Osteoblast (primary cell): ENCODE measurements at regions not wholly inside any gene's neighbourhood (a gene's known extent, or its start where the extent isn't known, plus 50 kb on each side); places are given as distances from the start of the nearest gene placed in this dataset.

ENCODE experiments used
- DNase-seq: peaks from one replicate; pipeline ENCODE4 v3.0.0; 2011; ENCODE audit warnings: low spot score, mixed read lengths; ENCODE audit not compliant: insufficient read length; ENCODE audit errors: missing footprints
- H2AFZ ChIP-seq: 2 replicates; pipeline ENCODE4 v1.6.0; 2011; ENCODE audit warnings: mild to moderate bottlenecking, low read length
- H3K27ac ChIP-seq: 2 replicates; pipeline ENCODE4 v1.5.1; 2011; ENCODE audit warnings: mild to moderate bottlenecking, low read depth, low read length, moderate library complexity
- H3K27me3 ChIP-seq: 2 replicates; pipeline ENCODE4 v1.6.0; 2012; ENCODE audit warnings: mild to moderate bottlenecking, control low read depth, inconsistent platforms, low read length, moderate library complexity; ENCODE audit not compliant: insufficient read depth
- H3K36me3 ChIP-seq: 2 replicates; pipeline ENCODE4 v1.5.1; 2011; ENCODE audit warnings: mild to moderate bottlenecking, low read length, control low read depth, moderate library complexity; ENCODE audit not compliant: insufficient read depth
- H3K4me1 ChIP-seq: 2 replicates; pipeline ENCODE4 v1.5.1; 2011; ENCODE audit warnings: mild to moderate bottlenecking, low read length, control low read depth, moderate library complexity; ENCODE audit not compliant: insufficient read depth
- H3K4me2 ChIP-seq: 2 replicates; pipeline ENCODE4 v1.6.0; 2011; ENCODE audit warnings: mild to moderate bottlenecking, low read length; ENCODE audit not compliant: insufficient read depth
- H3K4me3 ChIP-seq: fragments of 200-600 bp; sonication (generic); 3 replicates; pipeline ENCODE4 v1.5.1; 2012; ENCODE audit warnings: mild to moderate bottlenecking, low read length, inconsistent platforms; ENCODE audit not compliant: insufficient read depth
- H3K79me2 ChIP-seq: 2 replicates; pipeline ENCODE4 v1.6.0; 2012; ENCODE audit warnings: mild to moderate bottlenecking, low read length, control low read depth, inconsistent platforms; ENCODE audit not compliant: insufficient read depth
- H3K9me3 ChIP-seq: 2 replicates; pipeline ENCODE4 v1.5.1; 2011; ENCODE audit warnings: low read depth, low read length, control low read depth
- H4K20me1 ChIP-seq: 2 replicates; pipeline ENCODE4 v1.6.0; 2012; ENCODE audit warnings: mild to moderate bottlenecking, low read length, control low read depth; ENCODE audit not compliant: insufficient read depth
- CTCF ChIP-seq: IDR thresholded peaks from 2 replicates; pipeline ENCODE4 v1.5.1; 2011; ENCODE audit warnings: mild to moderate bottlenecking, low read depth, low read length, moderate library complexity; ENCODE audit errors: extremely low read depth

DNA sequence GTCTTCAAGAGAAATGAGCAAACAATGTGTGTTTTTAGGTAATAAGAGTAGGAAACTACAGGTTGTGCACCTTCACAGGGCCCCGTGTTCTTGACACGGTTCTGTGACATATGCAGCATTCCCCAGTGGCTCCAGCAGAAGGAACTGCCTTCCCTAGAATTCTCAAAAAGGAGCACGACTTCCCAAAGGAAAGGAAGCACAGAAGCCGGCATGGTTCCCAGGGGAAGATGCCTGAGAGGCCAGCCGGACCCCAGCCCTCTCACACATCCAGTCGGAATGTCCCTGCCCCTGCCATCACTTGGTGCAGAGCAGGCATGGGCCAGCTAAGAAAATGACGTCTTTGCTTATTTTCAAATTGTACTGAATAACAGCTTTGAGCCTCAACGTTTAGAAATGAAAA lies 187.3 kb upstream of the NSMCE3 start:
- TF ChIP-seq CTCF: no peak
- Histone ChIP-seq H3K27me3 (no peaks in the 10 kb centered on the region), H4K20me1 (no peaks in the 10 kb centered on the region), H3K4me3 (no peak overlapping the region), H3K4me1 (no peaks in the 10 kb centered on the region), H3K79me2 (no peaks in the 10 kb centered on the region), H3K4me2 (no peak overlapping the region), H3K27ac (no peak overlapping the region), H2AFZ (no peak overlapping the region), H3K9me3 (no peaks in the 10 kb centered on the region), H3K36me3 (no peaks in the 10 kb centered on the region)
- DNase-seq: no peak

DNA sequence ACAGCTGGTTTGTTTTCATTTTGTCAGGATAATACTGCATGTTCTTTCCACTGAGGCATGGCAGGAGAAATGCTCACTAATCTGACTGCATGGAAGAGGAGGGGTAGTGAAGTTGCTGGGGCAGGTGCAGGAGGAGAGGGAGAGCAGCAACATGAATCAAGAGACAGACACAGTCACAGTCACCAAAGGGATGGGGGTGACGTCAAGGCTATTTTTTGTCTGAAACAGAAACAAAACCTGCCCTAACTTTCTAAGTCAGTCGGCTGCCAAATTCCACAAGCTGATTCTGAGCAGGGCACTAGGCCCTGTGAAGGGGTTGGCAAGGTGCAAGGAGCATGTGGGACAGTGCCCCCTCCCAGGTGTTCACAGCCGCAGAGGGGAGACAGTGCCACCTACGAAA lies 186.6 kb upstream of the NSMCE3 start:
- Histone ChIP-seq H3K4me2 (no peak overlapping the region), H3K4me3 (no peak overlapping the region), H3K79me2 (no peaks in the 10 kb centered on the region), H3K4me1 (no peaks in the 10 kb centered on the region), H2AFZ (no peak overlapping the region), H4K20me1 (no peaks in the 10 kb centered on the region), H3K27ac (no peak overlapping the region), H3K9me3 (no peaks in the 10 kb centered on the region), H3K36me3 (no peaks in the 10 kb centered on the region), H3K27me3 (no peaks in the 10 kb centered on the region)
- no peak for TF ChIP-seq CTCF
- DNase-seq: no peak

GRCh38 chr15:29455530-29455929 lies 185.9 kb upstream of the NSMCE3 start:
- DNase-seq: no peak
- Histone ChIP-seq H4K20me1 (no peaks in the 10 kb centered on the region), H3K4me1 (no peaks in the 10 kb centered on the region), H3K9me3 (no peaks in the 10 kb centered on the region), H3K27me3 (no peaks in the 10 kb centered on the region), H3K36me3 (no peaks in the 10 kb centered on the region), H3K4me3 (no peak overlapping the region), H3K4me2 (no peak overlapping the region), H3K27ac (no peak overlapping the region), H3K79me2 (no peaks in the 10 kb centered on the region), H2AFZ (no peak overlapping the region)
- no peak for TF ChIP-seq CTCF

DNA sequence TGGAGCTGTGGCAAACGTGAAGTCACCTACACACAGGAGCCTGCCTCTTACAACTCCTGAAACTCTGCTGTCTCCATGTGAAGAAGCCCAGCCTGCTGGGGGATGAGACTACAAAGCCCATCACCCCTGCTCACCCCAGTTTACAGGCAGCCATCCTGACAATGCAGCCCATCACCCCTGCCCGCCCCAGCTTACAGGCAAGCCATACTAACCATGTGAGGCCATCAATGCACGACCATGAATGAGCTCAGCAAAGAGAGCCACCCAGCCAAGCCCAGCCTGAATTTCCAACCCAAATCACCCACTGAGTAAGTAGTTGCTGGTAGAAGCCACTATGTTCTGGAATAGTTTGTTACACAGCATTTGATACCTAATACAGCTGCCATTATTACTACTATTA lies 185.4 kb upstream of the NSMCE3 start:
- H3K27ac ChIP-seq: no peak overlapping the region
- no peak overlapping the region for H2AFZ ChIP-seq
- H3K9me3 ChIP-seq: no peaks in the 10 kb centered on the region
- no peaks in the 10 kb centered on the region for H4K20me1 ChIP-seq
- no peaks in the 10 kb centered on the region for H3K36me3 ChIP-seq
- TF ChIP-seq CTCF: no peak
- no peak for DNase-seq
- no peak overlapping the region for H3K4me3 ChIP-seq
- no peak overlapping the region for H3K4me2 ChIP-seq
- no peaks in the 10 kb centered on the region for H3K79me2 ChIP-seq
- no peaks in the 10 kb centered on the region for H3K4me1 ChIP-seq
- H3K27me3 ChIP-seq: no peaks in the 10 kb centered on the region
